ENCODE measurements at regions not wholly inside any gene's neighbourhood (a gene's known extent, or its start where the extent isn't known, plus 50 kb on each side); places are given as distances from the start of the nearest gene placed in this dataset.

DNA sequence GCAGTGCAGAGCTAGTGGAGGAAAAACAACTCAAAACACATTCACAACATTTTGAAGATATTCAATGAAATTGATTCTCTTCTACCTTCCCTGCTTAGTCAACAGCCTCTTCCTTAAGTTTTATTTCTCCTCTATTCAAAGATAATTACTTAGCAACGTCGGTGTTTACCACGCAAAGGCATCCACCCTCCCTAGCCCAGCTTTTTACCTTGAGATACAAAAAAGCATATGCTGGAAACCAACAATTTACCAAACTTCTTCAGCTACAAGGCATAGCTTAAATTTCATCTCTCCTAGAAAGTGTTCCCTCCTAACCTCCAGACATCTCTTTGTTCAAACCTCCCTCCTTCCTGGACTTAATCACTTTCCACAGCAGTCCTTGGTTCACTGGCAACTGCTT lies 102.8 kb upstream of the SOD1 start:
- Histone ChIP-seq H3K4me1 (ENCODE audit: control insufficient read depth in 1 of 2, insufficient read depth in 2 of 2, low read length in 2 of 2) (peaks cover 4 to 18% of the 10 kb centered on the region in 2 donors), H3K27me3 (ENCODE audit: control insufficient read depth in 1 of 2, insufficient read depth in 2 of 2, low read length in 2 of 2) (peaks cover 27 to 33% of the 10 kb centered on the region in 2 donors)

DNA sequence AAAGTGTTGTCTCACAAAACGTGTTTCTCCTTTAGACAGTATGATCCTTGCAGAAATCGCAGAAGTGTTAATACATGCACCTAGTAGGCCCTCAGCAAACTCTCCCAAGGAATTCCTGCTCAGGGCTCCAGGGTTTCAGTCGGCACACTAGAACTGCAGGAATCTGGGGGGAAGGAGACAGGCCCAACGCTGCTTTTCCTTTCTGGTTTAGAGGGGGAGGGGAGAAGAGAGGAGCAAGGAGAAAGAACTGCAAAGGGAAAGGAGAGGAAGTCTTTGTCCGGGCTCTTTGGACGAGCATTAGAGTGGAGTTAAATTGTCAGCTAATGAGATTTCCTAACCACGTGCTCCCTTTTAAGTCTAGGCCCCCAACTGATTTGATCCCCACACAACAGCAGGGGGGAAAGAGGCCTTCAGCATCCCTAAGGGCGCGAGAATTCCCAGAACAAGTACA lies 103.7 kb upstream of the SOD1 start:
- Histone ChIP-seq H3K27ac (ENCODE audit: low read depth, low read length) (no peak overlapping the region), H3K4me1 (ENCODE audit: control insufficient read depth in 1 of 2, insufficient read depth in 2 of 2, low read length in 2 of 2) (peaks cover 4 to 18% of the 10 kb centered on the region in 2 donors), H3K36me3 (ENCODE audit: control insufficient read depth in 1 of 2, insufficient read depth in 2 of 2, low read length in 2 of 2) (no peaks in the 10 kb centered on the region), H3K9me3 (ENCODE audit: control insufficient read depth in 1 of 2, low read length in 2 of 2) (no peaks in the 10 kb centered on the region), H3K4me3 (ENCODE audit: low read depth in 1 of 2, low read length in 2 of 2) (no peak overlapping the region), H3K9ac (ENCODE audit: low read depth in 1 of 2, low read length in 2 of 2) (no peak overlapping the region), H3K27me3 (ENCODE audit: control insufficient read depth in 1 of 2, insufficient read depth in 2 of 2, low read length in 2 of 2) (peaks cover 27 to 33% of the 10 kb centered on the region in 2 donors)

More for the DNA sequence above, 102.8 kb upstream of the SOD1 start:
- no peaks in the 10 kb centered on the region for H3K9me3 ChIP-seq (ENCODE audit: control insufficient read depth in 1 of 2, low read length in 2 of 2)
- H3K4me3 ChIP-seq (ENCODE audit: low read depth in 1 of 2, low read length in 2 of 2): no peak overlapping the region
- no peaks in the 10 kb centered on the region for H3K36me3 ChIP-seq (ENCODE audit: control insufficient read depth in 1 of 2, insufficient read depth in 2 of 2, low read length in 2 of 2)
- H3K9ac ChIP-seq (ENCODE audit: low read depth in 1 of 2, low read length in 2 of 2): no peak overlapping the region
- H3K27ac ChIP-seq (ENCODE audit: low read depth, low read length): no peak overlapping the region

DNA sequence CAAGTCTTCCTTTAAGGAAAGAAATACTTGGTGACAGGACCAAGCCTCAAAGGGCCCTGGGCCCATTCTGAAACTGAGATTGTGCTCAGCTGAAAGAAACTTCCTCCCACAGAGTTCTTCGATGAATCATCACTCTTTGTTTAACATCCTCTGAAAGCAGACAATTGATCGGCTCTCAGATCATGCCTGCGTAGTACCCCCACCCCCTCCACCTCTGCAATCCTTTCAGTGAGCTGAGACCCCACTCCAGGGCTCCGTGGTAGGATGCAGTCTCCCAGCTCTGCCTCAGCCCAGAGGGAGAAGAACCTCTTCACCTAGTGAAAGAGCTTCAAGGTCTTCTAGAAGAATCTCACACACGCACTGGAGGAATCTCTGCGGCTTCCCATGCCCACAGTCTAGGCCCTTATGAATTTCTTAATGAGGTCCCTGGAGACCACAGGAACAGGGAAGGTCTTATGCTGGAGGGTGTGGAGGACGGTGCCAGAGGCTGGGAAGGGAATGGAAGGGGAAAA lies 104.9 kb upstream of the SOD1 start:
- no peak overlapping the region for H3K27ac ChIP-seq (ENCODE audit: low read depth, low read length)

DNA sequence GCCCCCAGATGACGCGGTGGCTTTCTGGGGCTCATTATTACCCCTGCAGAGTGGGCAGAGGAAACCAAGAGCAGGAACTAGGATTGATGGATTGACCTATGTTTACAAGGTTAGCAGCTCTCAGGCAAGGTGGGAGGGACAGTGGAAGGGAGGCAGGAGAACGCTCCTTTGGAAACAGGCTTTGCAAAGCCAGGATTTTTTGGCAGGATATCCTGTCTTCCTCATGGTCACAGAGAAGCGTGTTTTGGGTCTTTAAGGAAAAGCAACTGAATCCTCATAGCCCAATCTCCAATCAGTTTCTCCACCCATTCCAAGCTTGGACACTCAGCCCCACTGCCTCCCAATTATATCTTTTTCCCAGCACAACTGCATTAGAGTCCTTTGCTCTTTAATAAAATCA lies 105.6 kb upstream of the SOD1 start:
- no peaks in the 10 kb centered on the region for H3K36me3 ChIP-seq (ENCODE audit: control insufficient read depth in 1 of 2, insufficient read depth in 2 of 2, low read length in 2 of 2)
- H3K9ac ChIP-seq (ENCODE audit: low read depth in 1 of 2, low read length in 2 of 2): no peak overlapping the region
- H3K27me3 ChIP-seq (ENCODE audit: control insufficient read depth in 1 of 2, insufficient read depth in 2 of 2, low read length in 2 of 2): peaks cover 23 to 27% of the 10 kb centered on the region in 2 donors
- H3K9me3 ChIP-seq (ENCODE audit: control insufficient read depth in 1 of 2, low read length in 2 of 2): no peaks in the 10 kb centered on the region
- peaks cover 0 to 10% of the 10 kb centered on the region in 2 donors for H3K4me1 ChIP-seq (ENCODE audit: control insufficient read depth in 1 of 2, insufficient read depth in 2 of 2, low read length in 2 of 2)
- no peak overlapping the region for H3K27ac ChIP-seq (ENCODE audit: low read depth, low read length)
- no peak overlapping the region for H3K4me3 ChIP-seq (ENCODE audit: low read depth in 1 of 2, low read length in 2 of 2)

More for the DNA sequence above, 104.9 kb upstream of the SOD1 start:
- peaks cover 2 to 12% of the 10 kb centered on the region in 2 donors for H3K4me1 ChIP-seq (ENCODE audit: control insufficient read depth in 1 of 2, insufficient read depth in 2 of 2, low read length in 2 of 2)
- no peaks in the 10 kb centered on the region for H3K36me3 ChIP-seq (ENCODE audit: control insufficient read depth in 1 of 2, insufficient read depth in 2 of 2, low read length in 2 of 2)
- no peak overlapping the region for H3K4me3 ChIP-seq (ENCODE audit: low read depth in 1 of 2, low read length in 2 of 2)
- peaks cover 23 to 27% of the 10 kb centered on the region in 2 donors for H3K27me3 ChIP-seq (ENCODE audit: control insufficient read depth in 1 of 2, insufficient read depth in 2 of 2, low read length in 2 of 2)
- H3K9me3 ChIP-seq (ENCODE audit: control insufficient read depth in 1 of 2, low read length in 2 of 2): no peaks in the 10 kb centered on the region
- no peak overlapping the region for H3K9ac ChIP-seq (ENCODE audit: low read depth in 1 of 2, low read length in 2 of 2)

DNA sequence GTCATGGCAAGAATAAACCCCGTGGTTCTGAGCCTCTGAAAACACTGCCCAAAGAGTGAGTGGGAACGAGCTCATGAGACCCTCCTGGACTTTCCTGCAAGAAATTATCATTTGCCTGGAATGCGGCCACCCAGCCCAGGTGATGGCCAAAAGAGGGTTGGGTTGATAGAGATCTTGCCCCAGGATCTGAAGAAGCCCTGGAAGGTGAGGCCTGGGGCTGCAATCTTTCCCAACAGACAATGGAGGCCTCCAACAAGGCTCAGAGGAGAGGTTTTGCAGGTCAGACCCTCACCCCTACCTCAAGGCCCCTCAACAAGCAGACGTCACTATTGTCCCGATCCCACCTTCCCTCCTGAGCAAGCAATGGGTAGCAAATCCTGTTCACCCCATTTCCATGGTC lies 106.0 kb upstream of the SOD1 start:
- peaks cover 21 to 27% of the 10 kb centered on the region in 2 donors for H3K27me3 ChIP-seq (ENCODE audit: control insufficient read depth in 1 of 2, insufficient read depth in 2 of 2, low read length in 2 of 2)
- H3K36me3 ChIP-seq (ENCODE audit: control insufficient read depth in 1 of 2, insufficient read depth in 2 of 2, low read length in 2 of 2): no peaks in the 10 kb centered on the region

DNA sequence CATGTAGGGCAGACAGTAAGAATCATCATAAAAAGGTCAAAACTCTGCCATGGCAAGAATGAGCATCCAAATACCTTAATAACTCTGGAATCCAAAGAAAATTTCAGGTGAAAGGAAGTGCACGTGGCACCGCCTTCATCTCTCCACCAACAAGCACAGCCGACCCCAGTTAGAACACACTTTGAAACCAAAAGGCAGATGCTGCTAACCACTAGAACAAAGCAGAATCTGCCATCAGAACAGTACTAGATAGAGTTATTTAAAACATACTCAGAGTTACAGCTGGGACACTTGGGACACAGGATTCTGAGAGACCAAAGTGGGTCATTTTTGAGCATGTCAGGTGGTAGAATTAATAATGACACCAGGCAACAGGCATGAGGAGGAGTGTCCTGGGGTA lies 106.7 kb upstream of the SOD1 start:
- Histone ChIP-seq H3K9ac (ENCODE audit: low read depth in 1 of 2, low read length in 2 of 2) (no peak overlapping the region), H3K27ac (ENCODE audit: low read depth, low read length) (no peak overlapping the region), H3K9me3 (ENCODE audit: control insufficient read depth in 1 of 2, low read length in 2 of 2) (no peaks in the 10 kb centered on the region), H3K4me1 (ENCODE audit: control insufficient read depth in 1 of 2, insufficient read depth in 2 of 2, low read length in 2 of 2) (peaks cover 0 to 5% of the 10 kb centered on the region in 2 donors), H3K4me3 (ENCODE audit: low read depth in 1 of 2, low read length in 2 of 2) (no peak overlapping the region), H3K36me3 (ENCODE audit: control insufficient read depth in 1 of 2, insufficient read depth in 2 of 2, low read length in 2 of 2) (no peaks in the 10 kb centered on the region), H3K27me3 (ENCODE audit: control insufficient read depth in 1 of 2, insufficient read depth in 2 of 2, low read length in 2 of 2) (peaks cover 15 to 23% of the 10 kb centered on the region in 2 donors)

More for the DNA sequence above, 106.0 kb upstream of the SOD1 start:
- H3K4me3 ChIP-seq (ENCODE audit: low read depth in 1 of 2, low read length in 2 of 2): no peak overlapping the region
- H3K4me1 ChIP-seq (ENCODE audit: control insufficient read depth in 1 of 2, insufficient read depth in 2 of 2, low read length in 2 of 2): peaks cover 0 to 9% of the 10 kb centered on the region in 2 donors
- no peaks in the 10 kb centered on the region for H3K9me3 ChIP-seq (ENCODE audit: control insufficient read depth in 1 of 2, low read length in 2 of 2)
- no peak overlapping the region for H3K9ac ChIP-seq (ENCODE audit: low read depth in 1 of 2, low read length in 2 of 2)
- H3K27ac ChIP-seq (ENCODE audit: low read depth, low read length): no peak overlapping the region

DNA sequence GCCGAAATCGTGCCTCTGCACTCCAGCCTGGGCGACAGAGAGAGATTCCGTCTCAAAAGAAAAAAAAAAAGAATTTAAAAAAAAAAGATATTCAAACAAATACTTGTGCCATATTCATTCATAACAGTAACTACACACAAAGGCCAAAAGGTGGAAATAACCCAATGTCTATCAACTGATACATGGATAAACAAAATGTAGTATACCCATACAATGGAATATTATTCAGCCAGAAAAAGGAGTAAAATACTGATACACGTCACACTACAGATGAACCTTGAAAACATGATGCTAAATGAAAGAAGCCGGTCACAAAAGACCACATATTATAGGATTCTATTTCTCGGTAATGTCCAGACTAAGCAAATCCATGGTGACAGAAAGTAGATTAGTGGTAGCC lies 109.4 kb upstream of the SOD1 start:
- Histone ChIP-seq H3K9ac (ENCODE audit: low read depth in 1 of 2, low read length in 2 of 2) (no peak overlapping the region), H3K9me3 (ENCODE audit: control insufficient read depth in 1 of 2, low read length in 2 of 2) (no peaks in the 10 kb centered on the region), H3K4me1 (ENCODE audit: control insufficient read depth in 1 of 2, insufficient read depth in 2 of 2, low read length in 2 of 2) (no peaks in the 10 kb centered on the region), H3K27me3 (ENCODE audit: control insufficient read depth in 1 of 2, insufficient read depth in 2 of 2, low read length in 2 of 2) (peaks cover 0 to under 1% of the 10 kb centered on the region in 2 donors), H3K36me3 (ENCODE audit: control insufficient read depth in 1 of 2, insufficient read depth in 2 of 2, low read length in 2 of 2) (no peaks in the 10 kb centered on the region), H3K4me3 (ENCODE audit: low read depth in 1 of 2, low read length in 2 of 2) (no peak overlapping the region), H3K27ac (ENCODE audit: low read depth, low read length) (no peak overlapping the region)

DNA sequence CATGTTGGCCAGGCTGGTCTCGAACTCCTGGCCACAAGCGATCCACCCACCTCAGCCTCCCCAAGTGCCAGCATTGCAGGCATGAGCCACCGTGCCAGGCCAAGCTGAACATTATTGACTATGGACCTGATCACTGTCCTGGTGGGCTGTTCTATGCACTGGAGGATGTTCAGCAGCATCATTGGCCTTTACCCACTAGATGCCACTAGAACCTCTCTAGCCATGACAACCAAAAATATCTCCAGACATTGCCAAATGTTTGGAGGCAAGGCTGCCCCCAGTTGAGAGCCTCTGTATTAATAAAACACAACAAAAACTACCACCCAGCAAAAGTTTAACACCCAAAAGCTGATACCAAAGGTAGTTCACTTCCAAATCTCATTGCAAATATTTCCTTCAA lies 110.8 kb upstream of the SOD1 start:
- H3K27me3 ChIP-seq (ENCODE audit: control insufficient read depth in 1 of 2, insufficient read depth in 2 of 2, low read length in 2 of 2): no peaks in the 10 kb centered on the region
- H3K9ac ChIP-seq (ENCODE audit: low read depth in 1 of 2, low read length in 2 of 2): no peak overlapping the region
- H3K27ac ChIP-seq (ENCODE audit: low read depth, low read length): no peak overlapping the region
- H3K36me3 ChIP-seq (ENCODE audit: control insufficient read depth in 1 of 2, insufficient read depth in 2 of 2, low read length in 2 of 2): no peaks in the 10 kb centered on the region
- H3K4me3 ChIP-seq (ENCODE audit: low read depth in 1 of 2, low read length in 2 of 2): no peak overlapping the region
- no peaks in the 10 kb centered on the region for H3K9me3 ChIP-seq (ENCODE audit: control insufficient read depth in 1 of 2, low read length in 2 of 2)
- H3K4me1 ChIP-seq (ENCODE audit: control insufficient read depth in 1 of 2, insufficient read depth in 2 of 2, low read length in 2 of 2): no peaks in the 10 kb centered on the region

DNA sequence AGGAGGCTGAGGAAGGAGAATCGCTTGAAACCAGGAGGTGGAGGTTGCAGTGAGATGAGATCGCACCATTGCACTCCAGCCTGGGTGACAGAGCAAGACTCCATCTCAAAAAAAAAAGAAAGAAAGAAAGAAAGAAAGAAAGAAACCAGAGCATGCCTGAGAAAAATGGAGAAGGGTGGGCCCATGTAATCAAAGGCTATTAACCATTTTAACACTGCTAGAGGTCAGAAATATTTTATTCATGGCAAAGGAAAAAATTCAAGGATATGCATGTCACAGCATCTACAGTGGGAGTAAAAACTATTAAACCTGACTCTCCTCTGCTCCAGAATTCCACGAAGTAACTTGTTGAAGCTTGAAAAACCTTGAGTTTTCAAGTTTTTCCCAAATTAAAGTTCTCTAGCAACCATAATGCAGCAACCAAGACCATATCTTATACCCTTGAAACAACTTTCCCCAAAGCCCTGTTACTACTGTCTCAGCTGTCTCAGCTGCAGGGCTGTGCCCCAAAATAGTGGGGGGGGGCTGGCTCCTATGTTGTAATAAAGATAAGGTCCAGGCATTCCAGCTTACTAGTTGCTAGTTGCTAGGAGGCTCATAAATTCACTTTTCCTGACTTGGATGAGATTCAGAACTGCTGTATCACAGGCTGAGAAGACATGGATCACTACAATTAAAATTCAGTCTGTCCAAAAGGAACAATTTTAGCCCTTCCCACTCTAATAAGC lies 112.9 kb upstream of the SOD1 start:
- no peaks in the 10 kb centered on the region for H3K36me3 ChIP-seq (ENCODE audit: control insufficient read depth in 1 of 2, insufficient read depth in 2 of 2, low read length in 2 of 2)
- H3K27ac ChIP-seq (ENCODE audit: low read depth, low read length): no peak overlapping the region
- no peak overlapping the region for H3K4me3 ChIP-seq (ENCODE audit: low read depth in 1 of 2, low read length in 2 of 2)
- no peaks in the 10 kb centered on the region for H3K27me3 ChIP-seq (ENCODE audit: control insufficient read depth in 1 of 2, insufficient read depth in 2 of 2, low read length in 2 of 2)
- H3K9me3 ChIP-seq (ENCODE audit: control insufficient read depth in 1 of 2, low read length in 2 of 2): no peaks in the 10 kb centered on the region
- H3K9ac ChIP-seq (ENCODE audit: low read depth in 1 of 2, low read length in 2 of 2): no peak overlapping the region
- H3K4me1 ChIP-seq (ENCODE audit: control insufficient read depth in 1 of 2, insufficient read depth in 2 of 2, low read length in 2 of 2): no peaks in the 10 kb centered on the region

DNA sequence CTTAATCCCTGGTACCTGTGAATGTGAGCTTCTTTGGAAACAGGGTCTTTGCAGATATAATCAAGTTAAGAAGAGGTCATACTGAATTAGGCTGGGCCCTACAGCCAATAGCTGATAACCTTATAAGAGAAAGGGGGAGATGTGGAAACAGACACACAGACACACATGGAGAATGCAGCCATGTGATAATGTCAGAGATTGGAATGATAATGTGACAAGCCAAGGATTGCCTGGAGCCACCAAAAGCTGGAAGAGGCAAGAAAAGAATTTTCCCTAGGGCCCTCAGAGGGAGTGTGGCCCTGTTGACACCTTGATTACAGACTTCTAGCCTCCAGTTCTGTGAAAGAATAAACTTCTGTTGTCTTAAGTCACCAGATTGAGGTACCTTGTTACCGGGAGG lies 114.5 kb upstream of the SOD1 start:
- Histone ChIP-seq H3K9ac (ENCODE audit: low read depth in 1 of 2, low read length in 2 of 2) (no peak overlapping the region), H3K9me3 (ENCODE audit: control insufficient read depth in 1 of 2, low read length in 2 of 2) (no peaks in the 10 kb centered on the region), H3K4me1 (ENCODE audit: control insufficient read depth in 1 of 2, insufficient read depth in 2 of 2, low read length in 2 of 2) (no peaks in the 10 kb centered on the region), H3K27ac (ENCODE audit: low read depth, low read length) (no peak overlapping the region), H3K36me3 (ENCODE audit: control insufficient read depth in 1 of 2, insufficient read depth in 2 of 2, low read length in 2 of 2) (no peaks in the 10 kb centered on the region), H3K27me3 (ENCODE audit: control insufficient read depth in 1 of 2, insufficient read depth in 2 of 2, low read length in 2 of 2) (no peaks in the 10 kb centered on the region), H3K4me3 (ENCODE audit: low read depth in 1 of 2, low read length in 2 of 2) (no peak overlapping the region)

All from duodenal mucosa (tissue), 2 donors.